Esophagus muscularis mucosa (tissue), 4 donors: ENCODE measurements at regions not wholly inside any gene's neighbourhood (a gene's known extent, or its start where the extent isn't known, plus 50 kb on each side); places are given as distances from the start of the nearest gene placed in this dataset.

ENCODE experiments used
- DNase-seq: peaks from one replicate; pipeline ENCODE4 v3.0.0-alpha.2; 2017; ENCODE audit errors: extremely low spot score
- H3K27ac ChIP-seq, 4 donors: fragments of 200-600 bp; sonication (generic); replicated peaks in 1 of 4; 1 replicate in 3 of 4; 2 replicates in 1 of 4; pipeline ENCODE4 v1.5.1; 2016 to 2019; ENCODE audit warnings: mild to moderate bottlenecking in 1 of 4
- H3K27me3 ChIP-seq, 4 donors: fragments of 200-600 bp; sonication (generic); one replicate each; pipeline versions ENCODE4 v1.5.1 to v1.6.0; 2016 to 2019
- H3K36me3 ChIP-seq, 4 donors: fragments of 200-600 bp; sonication (generic); one replicate each; pipeline ENCODE4 v1.5.1; 2016 to 2019
- H3K4me1 ChIP-seq, 4 donors: fragments of 200-600 bp; sonication (generic); one replicate each; pipeline ENCODE4 v1.5.1; 2016 to 2019
- H3K4me3 ChIP-seq, 4 donors: fragments of 200-600 bp; sonication (generic); 1 replicate in 2 of 4; 2 replicates in 2 of 4; pipeline ENCODE4 v1.5.1; 2016 to 2019; ENCODE audit warnings: mild to moderate bottlenecking in 4 of 4, moderate library complexity in 1 of 4
- H3K9me3 ChIP-seq, 4 donors: fragments of 200-600 bp; sonication (generic); 1 replicate in 3 of 4; 2 replicates in 1 of 4; pipeline ENCODE4 v1.5.1; 2016 to 2019
- CTCF ChIP-seq, 3 experiments: fragments of 200-600 bp in 2 of 3; fragments of 450-650 bp in 1 of 3; sonication (generic) in 2 of 3; IDR thresholded peaks; one replicate each; pipeline ENCODE4 v1.5.1; 2017 to 2019; ENCODE audit warnings: antibody characterized with exemption in 3 of 3, mild to moderate bottlenecking in 2 of 3, moderate library complexity in 1 of 3
- EP300 ChIP-seq: sonication (generic); formaldehyde crosslinking; IDR thresholded peaks from one replicate; pipeline ENCODE4 v1.6.1; 2017; ENCODE audit warnings: antibody characterized with exemption
- POLR2A ChIP-seq: fragments of 450-650 bp; IDR thresholded peaks from one replicate; pipeline ENCODE4 v1.6.1; 2017; ENCODE audit warnings: antibody characterized with exemption, moderate library complexity, mild to moderate bottlenecking, low read depth
- POLR2AphosphoS5 ChIP-seq, 2 donors: sonication (generic); formaldehyde crosslinking; IDR thresholded peaks; one replicate each; pipeline ENCODE4 v1.6.1; 2017; ENCODE audit warnings: antibody characterized with exemption in 2 of 2
- WGBS: methylation state at CpG from one replicate; pipeline ENCODE4 v1.1.5; 2018; 5-methylcytosine and 5-hydroxymethylcytosine counted together
- intact Hi-C: fragments of 100-400 bp; cut with DNase I; formaldehyde crosslinking; loops from one replicate; pipeline ENCODE4 v1.15.1; 2023

GRCh38 chr22:22787786-22788459 is 99.7 kb upstream of the IGLL5 start:
- no peak overlapping the region for H3K27ac ChIP-seq
- H3K4me1 ChIP-seq: no peaks in the 10 kb centered on the region
- WGBS: 61% methylated on average over 8 of the region's 9 CpGs
- TF ChIP-seq CTCF (IDR thresholded peaks at IDR 0.05) (peak; percentile 37 to 55 (median 45)), POLR2AphosphoS5 (IDR thresholded peaks at IDR 0.05) (no peak), EP300 (no peak), POLR2A (no peak)
- intact Hi-C loops: no loop called here
- H3K36me3 ChIP-seq: no peaks in the 10 kb centered on the region
- DNase-seq: peak; percentile 31
- no peaks in the 10 kb centered on the region for H3K9me3 ChIP-seq
- peaks cover 0 to 30% (median 0%) of the 10 kb centered on the region in 4 donors for H3K27me3 ChIP-seq
- no peak overlapping the region for H3K4me3 ChIP-seq

- Histone ChIP-seq H3K4me1 (no peaks in the 10 kb centered on the region), H3K9me3 (no peaks in the 10 kb centered on the region), H3K27ac (no peak overlapping the region), H3K4me3 (no peak overlapping the region), H3K27me3 (peaks cover 0 to 29% (median 0%) of the 10 kb centered on the region in 4 donors), H3K36me3 (no peaks in the 10 kb centered on the region)
- intact Hi-C loops: no loop called here
- 71% methylated on average over 2 of the region's 9 CpGs for WGBS
- DNase-seq: peak; percentile 75
- no peak for TF ChIP-seq POLR2AphosphoS5 (IDR thresholded peaks at IDR 0.05)
These were observed 99.1 kb upstream of the IGLL5 start for GRCh38 chr22:22788460-22789037.

- WGBS: 76% methylated on average over 2 of the region's 2 CpGs
- no peak for TF ChIP-seq POLR2A
- no peak for TF ChIP-seq EP300
- no peak for TF ChIP-seq POLR2AphosphoS5 (IDR thresholded peaks at IDR 0.05)
- TF ChIP-seq CTCF (IDR thresholded peaks at IDR 0.05): no peak
- H3K9me3 ChIP-seq: no peaks in the 10 kb centered on the region
- H3K36me3 ChIP-seq: no peaks in the 10 kb centered on the region
- intact Hi-C loops: no loop called here
- H3K4me1 ChIP-seq: no peaks in the 10 kb centered on the region
- no peak overlapping the region for H3K27ac ChIP-seq
- DNase-seq: peak; percentile 62
- no peak overlapping the region for H3K4me3 ChIP-seq
- H3K27me3 ChIP-seq: peaks cover 0 to 29% (median 0%) of the 10 kb centered on the region in 4 donors
These were observed 98.2 kb upstream of the IGLL5 start for GRCh38 chr22:22789233-22789921.

GRCh38 chr22:22789922-22790845 is 97.4 kb upstream of the IGLL5 start:
- intact Hi-C loops: no loop called here
- TF ChIP-seq CTCF (IDR thresholded peaks at IDR 0.05): no peak
- peak; percentile 64 for DNase-seq
- no peaks in the 10 kb centered on the region for H3K4me1 ChIP-seq
- H3K27me3 ChIP-seq: peaks cover 0 to 29% (median 0%) of the 10 kb centered on the region in 4 donors
- no peaks in the 10 kb centered on the region for H3K9me3 ChIP-seq
- no peaks in the 10 kb centered on the region for H3K36me3 ChIP-seq
- no peak overlapping the region for H3K4me3 ChIP-seq
- 88% methylated on average over 5 of the region's 6 CpGs for WGBS
- no peak overlapping the region for H3K27ac ChIP-seq
